ENCODE measurements at regions not wholly inside any gene's neighbourhood (a gene's known extent, or its start where the extent isn't known, plus 50 kb on each side); places are given as distances from the start of the nearest gene placed in this dataset.
"Not testable (repeated sequence)": the region's sequence is repeated elsewhere in the genome, so short reads cannot be mapped to it uniquely, and the experiment has no call there.

DNA sequence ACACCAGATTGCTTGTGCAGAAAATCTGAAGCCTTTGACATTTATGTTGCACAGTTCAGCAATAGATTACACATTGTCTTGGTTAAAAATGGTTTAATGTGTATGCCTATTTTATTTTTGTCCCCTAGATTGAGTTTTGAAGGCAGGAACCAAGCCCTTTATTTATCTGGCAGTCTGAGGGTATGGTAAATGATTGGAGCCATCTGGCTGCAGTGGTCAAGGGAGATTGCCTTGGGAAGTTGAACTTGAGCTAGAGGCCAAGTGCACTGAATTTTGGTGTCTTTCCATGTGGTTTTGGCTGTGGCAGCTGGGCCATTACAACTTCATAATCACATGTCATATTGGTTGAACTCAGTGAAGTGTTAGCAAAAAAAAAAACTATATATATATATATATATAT, 248.7 kb upstream of the C2CD4B start:
- DNase-seq, result no peak

DNA sequence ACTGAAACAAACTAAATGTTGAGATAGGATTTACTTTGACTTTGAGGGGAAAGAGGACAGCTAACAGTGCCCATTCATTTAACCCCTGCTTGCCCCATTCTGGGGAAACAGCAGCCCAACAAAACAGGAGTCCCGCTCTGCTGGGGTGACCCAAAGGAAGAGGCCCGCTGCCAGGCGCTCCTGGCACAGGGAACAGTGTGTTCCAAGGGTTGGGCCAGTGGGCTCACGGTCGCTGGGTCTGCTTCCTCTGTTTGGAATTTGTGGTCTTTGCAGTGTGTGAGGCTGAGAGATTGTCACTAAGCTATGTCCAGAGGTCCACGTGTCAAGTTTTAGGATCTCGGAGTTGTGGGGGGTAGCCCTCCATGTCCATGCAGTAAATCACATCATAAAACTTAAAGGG, 250.4 kb upstream of the C2CD4B start:
- no peak for DNase-seq

DNA sequence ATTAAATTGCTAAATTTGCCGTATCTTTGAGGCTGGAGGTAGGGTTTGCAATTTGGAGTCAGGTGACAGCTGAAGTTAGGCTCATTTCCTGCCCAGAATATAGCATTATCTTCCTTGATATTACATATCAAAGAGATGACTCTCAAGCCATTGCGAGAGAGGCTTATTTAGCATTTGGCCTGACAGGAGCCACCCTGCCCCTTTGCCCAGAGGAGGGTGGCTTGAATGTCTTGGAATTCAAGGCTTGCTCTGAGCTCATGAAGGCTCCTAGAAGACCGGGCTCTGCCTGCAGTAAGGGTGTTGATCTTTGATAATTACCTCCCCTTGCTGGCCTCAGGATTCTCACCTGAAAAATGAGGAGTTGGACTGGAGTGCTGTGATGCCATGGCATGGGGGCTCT, 251.4 kb upstream of the C2CD4B start:
- no peak for DNase-seq

DNA sequence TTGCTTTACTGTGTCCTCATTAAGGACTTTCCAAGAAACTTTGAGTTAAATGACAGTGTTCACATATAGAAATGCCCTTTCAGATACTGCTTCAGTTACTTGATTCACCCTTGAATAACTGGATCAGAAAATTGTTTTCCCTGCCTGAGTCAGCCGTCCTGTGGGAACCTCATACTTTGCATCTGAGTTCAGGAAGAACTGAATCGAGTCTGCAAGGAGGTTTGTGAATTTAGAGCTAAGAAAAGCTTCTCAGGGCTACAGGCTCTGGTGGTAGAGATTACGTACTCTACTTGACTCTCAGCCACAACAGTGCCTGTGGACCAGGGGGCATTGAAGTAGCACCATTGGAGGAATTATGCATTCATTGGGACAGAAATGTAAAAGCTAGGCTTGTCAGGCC, 252.4 kb upstream of the C2CD4B start:
- DNase-seq, result no peak

DNA sequence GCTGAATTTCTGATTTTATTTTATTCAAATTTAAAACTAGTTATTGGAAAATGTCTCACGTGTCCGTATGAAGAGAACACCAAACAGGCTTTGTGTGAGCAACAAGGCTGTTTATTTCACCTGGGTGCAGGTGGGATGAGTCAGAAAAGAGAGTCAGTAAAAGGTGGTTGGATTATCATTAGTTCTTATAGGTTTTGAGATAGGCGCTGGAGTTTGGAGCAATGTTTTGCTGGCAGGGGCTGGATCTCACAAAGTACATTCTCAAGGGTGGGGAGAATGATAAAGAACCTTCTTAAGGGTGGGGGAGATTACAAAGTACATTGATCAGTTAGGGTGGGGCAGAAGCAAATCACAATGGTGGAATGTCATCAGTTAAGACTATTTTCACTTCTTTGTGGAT, 253.4 kb upstream of the C2CD4B start:
- not testable (repeated sequence) for DNase-seq

DNA sequence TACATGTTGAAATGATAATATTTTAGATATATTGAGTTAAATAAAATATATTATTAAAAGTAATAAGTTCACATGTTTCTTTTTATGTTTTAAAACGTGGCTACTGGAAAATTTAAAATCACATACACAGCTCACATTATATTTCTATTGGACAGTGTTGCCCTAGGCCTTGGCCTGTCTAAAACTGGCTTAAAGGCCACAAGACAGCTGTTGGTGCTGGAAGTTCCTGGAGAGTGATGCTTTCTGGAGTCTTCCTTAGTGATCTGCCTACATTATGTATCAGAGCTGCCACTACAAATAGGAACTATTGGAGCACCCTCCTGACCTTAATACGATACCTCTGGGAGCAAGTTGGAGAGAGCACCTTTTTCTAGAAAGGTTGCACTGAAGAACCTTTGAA, 254.1 kb upstream of the C2CD4B start:
- DNase-seq, result no peak

DNA sequence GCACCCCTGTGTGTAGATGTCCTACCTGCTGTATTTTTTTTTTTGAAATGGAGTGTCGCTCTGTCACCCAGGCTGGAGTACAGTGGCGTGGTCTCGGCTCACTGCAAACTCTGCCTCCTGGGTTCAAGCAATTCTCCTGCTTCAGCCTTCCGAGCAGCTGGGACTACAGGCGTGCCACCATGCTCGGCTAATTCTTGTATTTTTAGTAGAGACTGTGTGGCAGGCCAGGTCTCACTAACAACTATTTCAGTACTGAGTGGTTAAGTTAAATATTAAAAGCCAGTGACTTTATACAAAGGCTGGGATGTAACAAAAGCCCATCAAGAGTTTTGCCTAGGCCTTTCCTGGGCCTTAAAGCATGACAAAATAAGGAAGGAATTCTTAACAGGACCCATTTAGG, 255.3 kb upstream of the C2CD4B start:
- DNase-seq, result not testable (repeated sequence)

DNA sequence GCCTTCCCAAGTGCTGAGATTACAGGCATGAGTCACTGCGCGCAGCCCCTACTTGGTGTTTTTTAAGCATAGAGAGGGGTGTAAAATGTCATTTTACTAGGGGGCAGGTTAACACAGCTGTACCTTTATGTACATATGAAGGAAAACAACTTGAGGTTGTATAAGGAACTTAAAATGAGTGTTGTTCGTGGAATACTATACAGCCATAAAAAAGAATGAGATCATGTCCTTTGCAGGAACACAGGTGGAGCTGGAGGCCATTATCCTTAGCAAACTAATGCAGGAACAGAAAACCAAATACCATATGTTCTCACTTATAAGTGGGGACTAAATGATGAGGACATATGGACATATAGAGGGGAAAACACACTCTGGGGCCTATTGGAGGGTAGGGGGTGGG, 256.2 kb upstream of the C2CD4B start:
- no peak for DNase-seq

DNA sequence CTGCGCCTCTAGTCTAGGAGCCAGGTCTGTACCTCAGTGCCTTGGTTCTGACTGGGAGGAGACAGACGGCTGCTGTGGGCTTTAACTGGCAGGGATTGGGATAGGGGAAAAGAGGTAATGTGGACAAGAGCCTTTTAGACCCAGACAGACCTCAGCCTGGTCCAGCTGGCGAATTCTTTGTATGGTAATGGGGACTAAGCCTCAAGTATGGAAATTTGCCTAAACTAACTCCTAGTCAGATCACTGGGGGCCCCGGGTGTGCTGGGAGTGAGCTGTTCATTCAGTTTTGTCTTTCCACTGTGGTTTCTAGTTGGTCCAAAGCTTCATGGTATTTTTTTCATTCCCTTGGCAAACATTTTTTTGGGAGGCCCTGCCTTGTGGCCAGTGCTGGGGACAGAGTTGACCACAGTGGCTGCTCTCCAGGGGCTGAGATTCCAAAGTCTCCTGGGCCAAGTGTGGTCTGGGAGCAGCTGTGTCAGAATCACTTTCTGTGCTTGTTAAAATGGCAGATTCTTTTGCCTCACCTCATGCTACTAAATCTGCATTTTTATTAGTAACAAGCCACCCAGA, 261.4 kb upstream of the C2CD4B start:
- no peak for DNase-seq

DNA sequence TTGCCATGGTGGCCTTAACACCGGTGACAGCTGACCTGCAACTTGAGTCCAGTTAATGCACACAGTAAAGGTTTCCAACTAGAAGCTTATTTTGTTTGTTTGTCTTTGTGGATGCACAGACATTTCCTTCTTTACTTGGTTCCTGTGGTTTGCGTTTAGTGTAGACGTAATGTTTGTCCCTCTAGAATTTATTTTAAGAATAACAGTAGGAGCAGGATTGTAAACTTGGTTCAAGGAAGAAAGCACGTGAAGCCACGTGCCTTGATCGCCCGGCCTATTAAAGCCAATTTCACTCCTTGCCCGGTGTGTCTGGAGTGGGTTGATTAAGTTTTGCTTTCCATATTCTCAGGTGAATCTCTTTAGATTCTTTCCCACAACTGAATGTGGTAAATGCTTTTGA, 263.2 kb upstream of the C2CD4B start:
- no peak for DNase-seq

DNA sequence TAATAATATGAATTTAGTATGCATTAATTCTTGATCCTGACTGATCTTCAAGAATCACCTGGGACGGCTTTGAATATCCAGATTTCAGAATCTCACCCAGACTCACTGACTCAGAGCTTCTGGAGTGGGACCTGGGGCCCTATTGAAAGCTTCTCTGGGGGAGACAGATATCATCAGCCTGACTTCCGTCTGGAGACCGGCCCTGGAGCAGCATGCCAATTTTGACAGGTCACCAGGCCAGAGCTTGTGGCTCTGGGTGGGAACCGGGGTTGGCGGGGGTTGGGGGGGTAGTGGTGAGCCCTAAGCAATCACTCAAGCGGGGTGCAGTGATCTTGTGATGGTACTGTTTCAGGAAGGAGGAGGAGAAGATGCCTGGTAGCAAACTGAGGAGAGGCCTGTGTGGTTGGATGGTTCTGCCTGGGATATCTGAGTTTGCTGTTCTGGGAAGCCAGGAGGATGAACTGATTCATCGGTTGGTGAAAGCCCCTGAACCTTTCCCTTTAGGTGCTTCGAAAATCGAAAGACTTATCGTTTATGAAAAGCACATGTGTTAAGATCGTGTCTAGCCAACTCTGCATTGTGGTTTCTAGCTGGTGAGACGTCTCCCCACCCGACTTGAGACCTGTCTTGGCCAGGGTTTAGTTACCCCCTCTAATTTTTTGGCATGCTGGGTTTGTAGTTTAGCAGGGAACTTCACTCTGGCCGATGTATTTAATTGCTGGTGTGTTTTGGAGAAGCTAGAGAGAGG, 263.9 kb upstream of the C2CD4B start:
- no peak for DNase-seq

DNA sequence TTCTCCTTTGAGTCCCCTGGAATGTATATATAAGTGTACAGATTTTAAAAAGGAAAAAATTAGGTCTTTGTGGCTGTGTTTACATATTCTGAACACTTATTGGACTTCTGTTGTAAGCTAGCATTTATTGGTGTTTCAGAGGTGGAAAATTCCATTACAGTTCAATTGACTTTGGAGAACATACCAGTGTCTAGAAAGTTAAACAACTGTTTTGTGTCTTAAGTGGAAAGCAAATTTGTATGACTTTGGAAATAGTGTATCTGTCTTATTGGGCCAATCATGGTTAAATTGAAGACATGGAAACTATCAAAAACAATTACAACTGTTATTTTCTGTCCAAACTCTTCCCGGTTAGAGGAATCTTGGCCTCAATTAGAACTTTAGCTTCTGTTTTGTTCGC, 265.0 kb upstream of the C2CD4B start:
- DNase-seq, result no peak

DNA sequence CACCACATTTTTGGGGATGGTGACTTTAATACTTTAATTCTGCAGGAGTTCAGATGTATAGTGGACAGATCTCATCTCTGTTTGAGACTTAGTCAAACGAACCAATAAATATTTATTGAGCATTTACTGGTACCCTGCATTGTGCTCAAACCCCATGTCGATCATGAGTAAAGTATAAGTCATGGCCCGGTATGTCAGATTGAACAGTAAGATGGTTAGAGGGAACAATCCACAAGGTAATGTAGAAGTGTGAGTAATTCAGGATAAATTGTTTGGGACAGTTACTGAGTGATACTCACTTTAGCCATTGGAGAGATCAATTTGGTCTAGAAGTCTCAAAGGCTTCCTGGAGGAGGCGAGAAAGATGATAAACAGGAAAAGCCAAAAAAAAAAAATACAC, 265.5 kb upstream of the C2CD4B start:
- DNase-seq, result no peak

DNA sequence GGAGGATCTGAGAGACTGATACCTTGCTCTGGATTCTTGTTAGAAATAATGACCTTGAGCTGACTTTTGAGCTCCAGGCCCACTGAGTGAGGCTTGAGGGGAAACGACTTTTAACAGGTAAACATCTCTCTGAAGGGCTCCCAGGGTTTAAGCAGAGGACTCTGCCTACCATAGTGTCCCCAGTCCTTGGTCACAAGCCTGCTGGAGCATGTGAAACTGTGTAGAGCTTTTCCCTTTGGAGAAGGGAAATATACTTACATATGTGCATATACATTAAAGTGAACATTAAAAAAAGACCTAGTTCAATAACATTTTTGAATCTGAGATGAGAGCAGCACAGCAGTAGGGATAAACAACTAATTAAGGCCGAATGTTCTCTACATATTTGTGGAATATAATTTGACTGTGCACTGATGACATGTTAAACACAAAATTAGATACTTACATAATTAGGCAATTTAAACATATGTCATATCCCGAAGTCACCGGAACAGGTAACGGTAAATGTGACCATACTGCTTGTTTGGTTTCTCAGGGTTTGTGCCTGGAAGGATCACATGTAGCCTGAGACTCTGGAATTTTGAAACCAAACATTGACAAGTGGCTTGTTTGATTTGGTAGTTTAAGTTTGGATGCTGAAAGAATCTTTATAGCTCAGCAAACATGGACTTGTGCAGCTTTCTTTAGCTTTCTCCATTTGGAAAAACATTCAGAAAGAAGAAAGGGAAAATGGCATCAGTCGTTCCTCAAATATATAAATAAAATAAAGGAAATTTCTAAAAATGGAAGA, 266.1 kb upstream of the C2CD4B start:
- no peak for DNase-seq

DNA sequence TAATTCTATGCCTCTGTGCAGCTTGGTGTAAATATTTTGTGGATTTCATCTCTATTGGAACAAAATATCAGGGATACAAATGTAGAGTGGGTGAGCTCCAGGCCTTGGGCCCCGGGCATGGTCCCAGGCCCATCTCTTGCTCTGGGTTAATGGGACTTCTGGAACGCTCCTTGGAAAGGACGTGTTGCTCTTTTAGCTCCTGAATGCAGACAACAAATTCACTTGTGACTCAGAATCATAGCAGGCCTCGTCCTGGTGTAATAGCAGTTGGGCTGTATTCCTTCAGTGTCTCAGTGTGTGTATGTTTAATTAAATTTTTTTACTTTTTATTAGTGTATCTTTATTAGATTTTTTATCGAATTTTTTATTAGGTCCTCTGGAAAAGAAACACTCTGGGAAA, 266.7 kb upstream of the C2CD4B start:
- no peak for DNase-seq

DNA sequence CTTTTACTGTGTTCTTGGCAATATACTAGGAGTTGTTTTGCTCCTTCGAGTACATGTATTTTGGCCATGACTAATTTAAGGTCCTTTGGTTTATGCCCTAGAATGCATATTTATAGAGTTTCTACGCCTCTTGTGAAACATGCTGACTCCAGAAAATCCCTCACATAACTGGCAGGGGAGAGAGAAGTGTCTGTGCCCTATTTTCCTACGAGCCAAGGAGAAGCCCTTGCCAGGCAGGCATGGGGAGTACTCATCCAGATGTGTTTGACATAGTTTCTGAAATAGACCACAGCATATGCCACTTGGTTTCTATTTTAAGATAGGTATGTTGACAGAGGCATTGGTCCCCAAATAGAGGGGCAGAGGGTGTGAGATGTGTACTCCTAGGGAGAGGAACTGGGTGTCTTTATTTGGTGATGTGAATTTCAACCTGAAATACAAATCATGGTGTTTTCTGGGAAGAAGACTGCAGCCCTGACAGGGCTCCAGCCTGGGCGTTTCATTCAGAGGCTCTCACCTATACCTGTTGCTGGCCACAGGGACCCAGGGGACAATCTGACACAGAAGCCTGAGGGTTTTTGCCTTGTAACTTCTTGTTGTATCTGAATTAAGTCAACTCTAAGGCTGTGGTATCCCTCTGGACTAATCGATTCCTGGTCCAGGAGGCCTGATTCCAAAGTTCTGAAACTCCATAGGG, 267.8 kb upstream of the C2CD4B start:
- DNase-seq, result no peak

DNA sequence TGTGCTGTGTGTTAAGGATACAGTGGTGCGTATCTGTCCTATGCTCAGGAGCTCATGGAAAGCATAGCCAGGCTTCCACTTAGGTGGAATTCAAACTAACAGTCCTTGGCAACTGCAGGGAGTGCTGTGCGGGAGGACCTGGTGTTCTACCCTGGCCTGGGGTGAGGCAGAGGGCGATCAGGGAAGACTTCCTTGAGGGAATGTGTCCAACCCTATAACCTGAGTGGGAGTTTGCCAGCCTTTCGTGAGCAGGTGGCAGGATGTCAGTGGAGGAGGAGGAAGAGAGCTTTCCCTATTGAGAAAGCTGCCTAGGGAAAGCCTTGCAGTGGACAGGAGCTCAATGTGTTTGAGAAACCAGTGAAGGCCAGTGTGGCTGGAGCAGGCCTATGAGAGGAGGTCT, 271.1 kb upstream of the C2CD4B start:
- no peak for DNase-seq

DNA sequence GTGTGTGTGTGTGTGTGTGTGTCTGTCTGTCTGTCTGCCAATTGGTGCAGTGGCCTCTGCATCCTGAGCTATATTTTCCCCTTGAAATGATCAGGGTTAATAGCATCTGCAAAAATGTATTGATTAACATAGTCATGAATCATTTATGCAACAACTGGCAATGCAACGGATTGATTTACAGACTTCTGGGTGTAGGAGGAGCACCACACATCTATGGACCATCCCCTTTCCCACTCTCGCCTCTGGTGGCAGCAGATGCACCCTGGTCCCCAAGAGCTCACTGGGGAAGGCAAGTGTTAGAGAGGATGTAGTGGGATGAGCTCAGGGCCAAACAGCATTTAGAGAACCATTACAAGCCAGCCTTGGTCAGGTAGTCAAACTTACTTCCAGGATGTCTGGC, 272.7 kb upstream of the C2CD4B start:
- no peak for DNase-seq

DNA sequence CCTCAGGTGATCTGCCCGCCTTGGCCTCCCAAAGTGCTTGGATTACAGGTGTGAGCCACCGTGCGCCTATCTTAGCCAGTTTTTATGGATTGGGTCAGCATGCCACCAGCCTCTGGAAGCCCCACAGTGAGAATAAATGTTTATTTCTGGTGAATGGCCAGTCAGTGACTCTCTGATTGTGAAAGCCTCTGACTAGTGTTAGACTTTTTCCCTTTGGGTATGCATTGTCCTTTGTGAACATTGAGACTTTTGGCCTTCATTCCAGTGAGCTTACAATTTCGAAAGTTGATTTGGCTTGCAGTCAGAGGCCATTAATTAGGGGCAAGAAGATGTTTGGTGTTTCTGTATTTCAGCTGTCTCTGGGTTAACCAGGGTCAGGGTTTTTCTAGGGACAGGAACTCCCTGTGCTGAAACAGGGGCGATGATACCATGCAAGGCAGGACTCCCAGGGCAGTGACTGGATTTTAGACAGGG, 274.5 kb upstream of the C2CD4B start:
- no peak for DNase-seq

DNA sequence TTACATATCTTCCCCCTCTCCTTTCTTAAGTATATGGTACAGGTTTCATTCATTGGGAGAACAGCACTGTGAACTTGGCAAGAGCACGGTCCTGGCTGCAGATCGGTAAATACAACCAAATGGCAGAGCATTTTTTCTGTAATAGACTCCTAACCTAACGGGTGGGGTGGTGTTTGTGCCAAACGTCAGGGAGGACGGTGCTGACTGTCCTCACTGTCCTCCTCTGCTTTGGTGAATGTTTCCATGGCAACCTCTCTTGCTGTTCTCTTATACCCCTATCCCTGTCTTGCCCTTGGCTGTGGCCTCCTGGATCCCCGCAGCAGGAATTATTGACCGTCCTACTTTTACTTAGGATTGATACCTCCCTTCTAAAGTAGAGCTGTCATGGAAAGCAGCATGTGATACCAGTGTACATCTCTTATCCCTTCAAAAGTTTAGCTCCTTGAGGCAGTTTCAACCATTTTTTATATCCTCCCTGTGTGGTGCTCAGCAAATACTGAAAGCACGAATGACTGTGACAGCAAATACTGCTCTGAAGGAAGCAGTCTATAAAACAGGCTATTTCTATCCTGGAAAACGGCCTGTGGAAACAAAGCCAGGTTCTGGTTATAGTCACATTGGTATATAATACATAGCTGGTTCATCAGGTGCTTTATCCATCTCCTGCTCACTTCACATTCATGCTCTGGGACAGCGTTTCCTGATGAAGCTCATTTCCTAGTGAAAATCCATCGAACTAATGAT, 275.4 kb upstream of the C2CD4B start:
- no peak for DNase-seq

DNA sequence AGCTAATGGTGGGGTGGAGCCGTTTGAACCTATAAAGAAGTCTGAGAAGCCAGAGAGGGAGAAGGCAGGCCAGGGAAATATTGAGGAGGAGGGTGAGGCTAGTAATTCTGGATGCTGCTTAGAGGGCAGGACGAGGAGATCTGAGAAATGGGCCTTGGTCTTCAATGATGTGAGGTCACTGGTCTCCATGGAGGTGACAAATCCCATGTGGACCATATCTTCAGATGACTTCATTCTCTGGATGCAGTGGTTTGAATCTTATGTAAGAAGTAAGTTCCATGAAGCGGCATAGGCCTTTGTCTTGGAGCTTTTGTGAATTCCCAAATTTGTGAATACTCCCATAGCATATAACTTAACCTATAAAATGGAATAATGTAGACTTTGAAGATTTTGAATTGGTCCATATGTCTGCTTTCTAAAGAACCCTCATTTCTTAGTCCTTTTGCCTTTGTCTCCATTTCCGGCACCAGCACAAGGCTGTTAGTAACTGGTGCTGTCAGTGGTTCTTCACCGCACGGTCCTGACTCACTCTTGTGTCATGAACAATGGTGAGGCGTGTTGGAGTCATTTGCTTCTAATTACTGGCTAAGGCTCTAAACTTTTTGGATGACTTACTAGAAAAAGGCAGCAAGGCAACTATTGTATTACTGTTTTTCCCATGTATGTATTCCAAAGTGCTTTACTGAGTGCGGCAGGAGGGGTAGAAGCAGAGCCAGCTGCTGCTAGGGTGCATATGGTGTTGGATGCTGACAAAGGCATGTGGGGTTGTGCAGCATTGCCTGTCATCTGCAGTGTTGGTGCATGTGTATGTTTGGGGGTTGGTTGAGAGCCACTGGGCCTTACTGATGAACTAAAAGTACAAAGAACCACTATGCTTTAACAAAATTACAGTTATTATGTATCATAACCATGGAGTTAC, 279.3 kb upstream of the C2CD4B start:
- DNase-seq, result no peak

DNA sequence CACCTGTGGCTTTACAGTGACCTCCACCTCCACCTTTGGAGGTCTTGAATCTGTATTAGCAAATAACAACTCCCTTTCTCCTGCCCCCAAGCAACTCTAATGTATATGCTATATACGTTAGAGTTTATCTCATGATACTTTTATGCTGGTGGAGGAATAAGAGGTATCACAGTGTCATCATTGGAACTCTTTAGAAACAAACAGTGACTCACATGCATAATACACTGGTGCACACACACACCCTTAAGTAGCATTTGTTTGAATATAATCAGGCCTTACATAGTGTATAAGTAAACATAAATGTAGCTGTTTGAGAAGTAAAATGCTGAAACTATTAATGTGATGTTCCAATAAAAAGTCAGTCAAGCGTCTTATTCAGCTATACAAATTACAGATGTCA, 280.2 kb upstream of the C2CD4B start:
- DNase-seq, result no peak

All from activated naive CD4-positive, alpha-beta T cell treated with anti-CD3 and anti-CD28 coated beads, Interleukin-2, amount 50 U/mL, for 16 hours (primary cell).